GM23338 (cell line): ENCODE measurements at regions not wholly inside any gene's neighbourhood (a gene's known extent, or its start where the extent isn't known, plus 50 kb on each side); places are given as distances from the start of the nearest gene placed in this dataset.

Source experiments
- CREB1 ChIP-seq: fragments of 250-450 bp; sonication (Bioruptor Pico); IDR thresholded peaks from 2 replicates; pipeline ENCODE4 v1.5.0; 2020; ENCODE audit warnings: low read depth, mild to moderate bottlenecking, moderate library complexity
- CTCF ChIP-seq, 2 experiments: fragments of 200-600 bp in 1 of 2; sonication (generic) in 1 of 2; conservative IDR thresholded peaks; 2 replicates each; pipeline versions ENCODE4 v1.5.1 to v1.6.1; 2016 to 2017; ENCODE audit warnings: antibody characterized with exemption in 2 of 2, low read depth in 2 of 2, mild to moderate bottlenecking in 2 of 2, moderate library complexity in 1 of 2
- EZH2 ChIP-seq: fragments of 200-600 bp; sonication (generic); IDR thresholded peaks from one replicate; pipeline ENCODE4 v1.8.0; 2017; ENCODE audit warnings: antibody characterized with exemption, mild to moderate bottlenecking, low read depth; ENCODE audit not compliant: unreplicated experiment
- EZH2phosphoT487 ChIP-seq: fragments of 200-600 bp; sonication (generic); IDR thresholded peaks from one replicate; pipeline ENCODE4 v1.8.1; 2018; ENCODE audit warnings: antibody characterized with exemption; ENCODE audit not compliant: unreplicated experiment
- JUNB ChIP-seq: IDR thresholded peaks from one replicate; pipeline ENCODE4 v1.6.1; 2016; ENCODE audit warnings: antibody characterized with exemption; ENCODE audit not compliant: unreplicated experiment
- POLR2AphosphoS5 ChIP-seq: IDR thresholded peaks from 2 replicates; pipeline ENCODE4 v1.6.1; 2016; ENCODE audit warnings: antibody characterized with exemption, low read depth
- REST ChIP-seq: IDR thresholded peaks from one replicate; pipeline ENCODE4 v1.6.1; 2018; ENCODE audit warnings: antibody characterized with exemption; ENCODE audit not compliant: unreplicated experiment
- STAT1 ChIP-seq: IDR thresholded peaks from one replicate; pipeline ENCODE4 v1.6.1; 2016; ENCODE audit warnings: antibody characterized with exemption; ENCODE audit not compliant: unreplicated experiment
- ZNF462 ChIP-seq: fragments of 250-450 bp; sonication (Bioruptor Pico); IDR thresholded peaks from 2 replicates; pipeline ENCODE4 v1.5.0; 2020; ENCODE audit warnings: mild to moderate bottlenecking, moderate library complexity

GRCh38 chr1:2896824-2897223, 95.3 kb upstream of the TTC34 start:
- no peak for TF ChIP-seq CTCF (conservative IDR thresholded peaks at IDR 0.05; ENCODE audit: low read depth in 2 of 2)
- no peak for TF ChIP-seq EZH2
- TF ChIP-seq POLR2AphosphoS5 = no peak
- no peak for TF ChIP-seq EZH2phosphoT487
- TF ChIP-seq JUNB = no peak
- TF ChIP-seq REST = no peak
- no peak for TF ChIP-seq CREB1 (CRISPR knock-in tag)
- TF ChIP-seq STAT1 = no peak
- TF ChIP-seq ZNF462 (CRISPR knock-in tag) = no peak
